Ishikawa (cell line): ENCODE measurements at regions not wholly inside any gene's neighbourhood (a gene's known extent, or its start where the extent isn't known, plus 50 kb on each side); places are given as distances from the start of the nearest gene placed in this dataset.

Source experiments
- RAD21 ChIP-seq: IDR thresholded peaks from 2 replicates; pipeline ENCODE4 v1.6.1; 2012; ENCODE audit warnings: low read depth
- REST ChIP-seq: IDR thresholded peaks from 2 replicates; pipeline ENCODE4 v1.6.1; 2012; ENCODE audit warnings: low read depth, mild to moderate bottlenecking
- TAF1 ChIP-seq: IDR thresholded peaks from 2 replicates; pipeline ENCODE4 v1.6.1; 2012; ENCODE audit warnings: low read depth, mild to moderate bottlenecking
- USF1 ChIP-seq: IDR thresholded peaks from 2 replicates; pipeline ENCODE4 v1.6.1; 2012
- YY1 ChIP-seq: IDR thresholded peaks from 2 replicates; pipeline ENCODE4 v1.6.1; 2012; ENCODE audit warnings: low read depth

- TF ChIP-seq USF1 (no peak), TAF1 (no peak), YY1 (no peak), REST (no peak), RAD21 (no peak)
These were observed 156.4 kb downstream of the ETNK1 start for GRCh38 chr12:22781339-22781738.
